Left lung (tissue), 4 donors: ENCODE measurements at regions not wholly inside any gene's neighbourhood (a gene's known extent, or its start where the extent isn't known, plus 50 kb on each side); places are given as distances from the start of the nearest gene placed in this dataset.

Experiments used
- ATAC-seq: fragments of 200-7000 bp; cut with Tn5 transposase; one replicate; pipeline ENCODE4 v1.9.1; 2020; ENCODE audit warnings: moderate library complexity
- DNase-seq, 4 donors: peaks; one replicate each; pipeline ENCODE4 v3.0.0-alpha.2; 2013 to 2020
- H3K27ac ChIP-seq, 2 donors: fragments of 200-600 bp; sonication (generic) in 1 of 2; one replicate each; pipeline versions ENCODE4 v1.5.0 to v1.8.0; 2020 to 2021
- H3K27me3 ChIP-seq, 2 donors: fragments of 200-600 bp; sonication (generic) in 1 of 2; one replicate each; pipeline versions ENCODE4 v1.5.0 to v1.8.0; 2020 to 2021
- H3K36me3 ChIP-seq, 2 donors: fragments of 200-600 bp; sonication (generic) in 1 of 2; one replicate each; pipeline versions ENCODE4 v1.5.0 to v1.8.0; 2020 to 2021
- H3K4me1 ChIP-seq, 2 donors: fragments of 200-600 bp; one replicate each; pipeline ENCODE4 v1.8.0; 2021
- H3K4me3 ChIP-seq, 2 donors: fragments of 200-600 bp; sonication (generic) in 1 of 2; one replicate each; pipeline versions ENCODE4 v1.5.0 to v1.8.0; 2020 to 2021; ENCODE audit warnings: mild to moderate bottlenecking in 1 of 2
- H3K9me3 ChIP-seq, 2 donors: fragments of 200-600 bp; sonication (generic) in 1 of 2; one replicate each; pipeline versions ENCODE4 v1.5.0 to v1.8.0; 2020 to 2021
- intact Hi-C, 2 donors: fragments of 100-400 bp; cut with DNase I; formaldehyde crosslinking; loops; one replicate each; pipeline versions ENCODE4 v1.11.2 to v1.14.2; 2022
- TF ChIP-seq, protein P1 (sequence below), 2 donors: fragments of 200-600 bp; sonication (generic) in 1 of 2; IDR thresholded peaks; one replicate each; pipeline versions ENCODE4 v1.5.0 to v1.8.0; 2021; ENCODE audit warnings: antibody characterized with exemption in 2 of 2
- donor health status: DM: no; HTN: yes; CAD: no.
- donor health status: DM: no; HTN: no; CAD: no.

- Histone ChIP-seq H3K27me3 (no peaks in the 10 kb centered on the region), H3K36me3 (no peaks in the 10 kb centered on the region), H3K27ac (no peak overlapping the region), H3K9me3 (peaks cover 0 to 19% of the 10 kb centered on the region in 2 donors), H3K4me1 (no peaks in the 10 kb centered on the region), H3K4me3 (no peak overlapping the region)
- ATAC-seq (peak; percentile 33), DNase-seq (no peak)
- TF ChIP-seq, protein P1, sequence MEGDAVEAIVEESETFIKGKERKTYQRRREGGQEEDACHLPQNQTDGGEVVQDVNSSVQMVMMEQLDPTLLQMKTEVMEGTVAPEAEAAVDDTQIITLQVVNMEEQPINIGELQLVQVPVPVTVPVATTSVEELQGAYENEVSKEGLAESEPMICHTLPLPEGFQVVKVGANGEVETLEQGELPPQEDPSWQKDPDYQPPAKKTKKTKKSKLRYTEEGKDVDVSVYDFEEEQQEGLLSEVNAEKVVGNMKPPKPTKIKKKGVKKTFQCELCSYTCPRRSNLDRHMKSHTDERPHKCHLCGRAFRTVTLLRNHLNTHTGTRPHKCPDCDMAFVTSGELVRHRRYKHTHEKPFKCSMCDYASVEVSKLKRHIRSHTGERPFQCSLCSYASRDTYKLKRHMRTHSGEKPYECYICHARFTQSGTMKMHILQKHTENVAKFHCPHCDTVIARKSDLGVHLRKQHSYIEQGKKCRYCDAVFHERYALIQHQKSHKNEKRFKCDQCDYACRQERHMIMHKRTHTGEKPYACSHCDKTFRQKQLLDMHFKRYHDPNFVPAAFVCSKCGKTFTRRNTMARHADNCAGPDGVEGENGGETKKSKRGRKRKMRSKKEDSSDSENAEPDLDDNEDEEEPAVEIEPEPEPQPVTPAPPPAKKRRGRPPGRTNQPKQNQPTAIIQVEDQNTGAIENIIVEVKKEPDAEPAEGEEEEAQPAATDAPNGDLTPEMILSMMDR (IDR thresholded peaks at IDR 0.05), result no peak
- intact Hi-C loops, result no loop called here
Measured at GRCh38 chr18:53772293-53772692, 452.2 kb downstream of the MBD2 start.

- no peak for DNase-seq
- intact Hi-C loops, result no loop called here
- H3K36me3 ChIP-seq, result no peaks in the 10 kb centered on the region
- ATAC-seq, result no peak
- H3K4me3 ChIP-seq, result no peak overlapping the region
- TF ChIP-seq, protein P1 (IDR thresholded peaks at IDR 0.05), result no peak
- H3K27me3 ChIP-seq, result no peaks in the 10 kb centered on the region
- H3K9me3 ChIP-seq, result peaks cover 0 to 20% of the 10 kb centered on the region in 2 donors
- no peaks in the 10 kb centered on the region for H3K4me1 ChIP-seq
- no peak overlapping the region for H3K27ac ChIP-seq
Measured at GRCh38 chr18:53771664-53772063, 452.8 kb downstream of the MBD2 start.

DNA sequence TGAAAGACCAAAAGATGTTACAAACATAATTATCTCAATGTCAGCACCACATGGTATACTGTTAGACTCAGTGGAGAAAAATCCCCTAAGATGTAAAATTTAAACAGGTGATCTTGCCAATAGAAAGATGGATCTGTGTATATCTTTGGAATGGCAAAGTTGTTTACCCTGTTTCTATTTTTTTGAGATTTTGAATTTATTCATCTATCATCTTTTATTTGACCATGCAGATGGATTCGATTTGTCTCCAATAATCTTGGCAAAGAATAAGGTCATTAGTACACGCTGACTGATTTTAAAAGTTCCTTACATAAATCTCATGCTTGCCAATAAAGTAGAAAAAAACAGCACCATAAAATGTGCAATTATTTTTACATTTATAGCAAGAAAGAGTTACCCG, 459.3 kb downstream of the MBD2 start:
- no peak overlapping the region for H3K27ac ChIP-seq
- DNase-seq (no peak), ATAC-seq (no peak)
- intact Hi-C loops, result no loop called here
- peaks cover 0 to 30% of the 10 kb centered on the region in 2 donors for H3K9me3 ChIP-seq
- H3K4me1 ChIP-seq, result no peaks in the 10 kb centered on the region
- H3K27me3 ChIP-seq, result no peaks in the 10 kb centered on the region
- TF ChIP-seq, protein P1 (IDR thresholded peaks at IDR 0.05), result no peak
- H3K4me3 ChIP-seq, result no peak overlapping the region
- no peaks in the 10 kb centered on the region for H3K36me3 ChIP-seq

GRCh38 chr18:53764086-53764485, 460.4 kb downstream of the MBD2 start:
- H3K4me1 ChIP-seq, result no peaks in the 10 kb centered on the region
- DNase-seq (no peak), ATAC-seq (no peak)
- no peak overlapping the region for H3K4me3 ChIP-seq
- intact Hi-C loops, result no loop called here
- no peaks in the 10 kb centered on the region for H3K27me3 ChIP-seq
- H3K9me3 ChIP-seq, result peaks cover 0 to 27% of the 10 kb centered on the region in 2 donors
- TF ChIP-seq, protein P1 (IDR thresholded peaks at IDR 0.05), result no peak
- H3K36me3 ChIP-seq, result no peaks in the 10 kb centered on the region
- no peak overlapping the region for H3K27ac ChIP-seq

DNA sequence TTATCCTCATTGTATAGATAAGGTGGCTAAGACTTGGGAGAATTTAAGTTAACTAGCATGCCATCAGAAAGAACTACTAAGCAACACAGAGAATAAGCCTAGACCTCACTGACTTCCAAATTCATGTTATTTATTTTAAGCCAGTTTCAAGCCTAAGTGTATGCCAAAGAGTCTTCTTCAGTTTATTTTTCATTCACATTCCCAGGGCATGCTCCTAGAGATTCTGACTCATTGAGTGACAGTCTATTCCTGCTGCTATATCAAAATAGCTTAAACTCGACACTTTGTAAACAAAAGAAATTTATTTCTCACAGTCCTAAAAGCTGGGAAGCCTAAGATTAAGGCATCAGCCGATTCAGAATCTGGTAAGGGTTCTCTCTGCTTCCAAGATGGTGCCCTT, 467.1 kb downstream of the MBD2 start:
- H3K9me3 ChIP-seq, result peaks cover 0 to 2% of the 10 kb centered on the region in 2 donors
- TF ChIP-seq, protein P1 (IDR thresholded peaks at IDR 0.05), result no peak
- ATAC-seq, result peak; percentile 5
- intact Hi-C loops, result no loop called here
- no peak overlapping the region for H3K27ac ChIP-seq
- H3K4me3 ChIP-seq, result no peak overlapping the region
- no peaks in the 10 kb centered on the region for H3K36me3 ChIP-seq
- no peaks in the 10 kb centered on the region for H3K27me3 ChIP-seq
- H3K4me1 ChIP-seq, result peaks cover 0 to 6% of the 10 kb centered on the region in 2 donors
- DNase-seq, result no peak
